HepG2 (cell line): ENCODE measurements at regions not wholly inside any gene's neighbourhood (a gene's known extent, or its start where the extent isn't known, plus 50 kb on each side); places are given as distances from the start of the nearest gene placed in this dataset.

ENCODE experiments used
- ATAC-seq: fragments of 200-7000 bp; cut with Tn5 transposase; 3 replicates; pipeline ENCODE4 v1.9.1; 2020; ENCODE audit warnings: mild to moderate bottlenecking, moderate library complexity
- BruUV-seq: library from RNA; stranded (reverse); fragments of 400-500 nt; replicated peaks from 2 replicates; lab custom pipeline; 2021; lab: Mats Ljungman, UMichigan
- CTCF ChIA-PET: fragments of 300-600 bp; formaldehyde crosslinking; extraction: SDS; loops from one replicate; lab custom pipeline; 2021; ENCODE audit warnings: low total read pairs, inconsistent platforms, low intra/inter-chr PET ratio; lab: Yijun Ruan, JAX
- POLR2A ChIA-PET: fragments of 350-600 bp; sonication (Branson Sonifier 250); formaldehyde crosslinking; loops from one replicate; lab custom pipeline; 2020; ENCODE audit warnings: antibody characterized with exemption, inconsistent platforms; lab: Yijun Ruan, JAX
- DNase-seq: peaks from one replicate; pipeline ENCODE4 v3.0.0-alpha.2; 2015; ENCODE audit warnings: low spot score
- FAIRE-seq: peaks from 3 replicates; lab custom pipeline; 2011; peaks lifted over from hg19 to GRCh38; lab: Jason Lieb, UNC
- H2AFZ ChIP-seq: one replicate; pipeline ENCODE4 v1.6.1; 2011; ENCODE audit warnings: low read length, inconsistent platforms
- H3K27ac ChIP-seq: fragments of 300-600 bp; 3 replicates; pipeline ENCODE4 v1.8.0; 2011; ENCODE audit warnings: mixed run types, mild to moderate bottlenecking, mixed read lengths, low read length, inconsistent platforms; ENCODE audit not compliant: insufficient read depth; ENCODE audit errors: extremely low read length
- H3K27me3 ChIP-seq, 2 experiments: fragments of 200-600 bp in 1 of 2; 2 replicates in 1 of 2; 3 replicates in 1 of 2; pipeline versions ENCODE4 v1.6.0 to v1.8.0; 2011; ENCODE audit warnings: low read length in 2 of 2, mild to moderate bottlenecking in 2 of 2, moderate library complexity in 2 of 2, inconsistent platforms in 1 of 2; ENCODE audit not compliant: insufficient read depth in 2 of 2, control insufficient read depth in 1 of 2
- H3K36me3 ChIP-seq, 2 experiments: fragments of 200-600 bp in 1 of 2; replicated peaks in 1 of 2; 2 replicates in 1 of 2; 3 replicates in 1 of 2; pipeline versions ENCODE4 v1.5.1 to v1.8.0; 2011; ENCODE audit warnings: low read length in 2 of 2, inconsistent platforms in 1 of 2; ENCODE audit not compliant: insufficient read depth in 2 of 2, control insufficient read depth in 1 of 2
- H3K4me1 ChIP-seq: 2 replicates; pipeline ENCODE4 v1.5.1; 2012; ENCODE audit warnings: low read length, inconsistent platforms; ENCODE audit not compliant: insufficient read depth
- H3K4me2 ChIP-seq: 2 replicates; pipeline ENCODE4 v1.6.0; 2011; ENCODE audit warnings: low read depth, low read length, inconsistent platforms
- H3K4me3 ChIP-seq, 3 experiments: fragments of 200-600 bp in 1 of 3; sonication (generic), shearing (Covaris generic) in 1 of 3; replicated peaks in 1 of 3; 2 replicates each; pipeline ENCODE4 v1.5.1; 2011 to 2016; ENCODE audit warnings: low read length in 3 of 3, inconsistent platforms in 2 of 3, low read depth in 2 of 3, mild to moderate bottlenecking in 2 of 3, control low read depth in 1 of 3, mixed read lengths in 1 of 3; ENCODE audit not compliant: insufficient read depth in 1 of 3
- H3K79me2 ChIP-seq: one replicate; pipeline ENCODE4 v1.6.1; 2011; ENCODE audit warnings: low read length, inconsistent platforms; ENCODE audit not compliant: insufficient read depth
- H3K9ac ChIP-seq: 2 replicates; pipeline ENCODE4 v1.6.0; 2011; ENCODE audit warnings: mild to moderate bottlenecking, low read depth, low read length, inconsistent platforms; ENCODE audit not compliant: insufficient read depth
- H3K9me3 ChIP-seq: 2 replicates; pipeline ENCODE4 v1.5.1; 2012; ENCODE audit warnings: mild to moderate bottlenecking, low read length
- H4K20me1 ChIP-seq: 2 replicates; pipeline ENCODE4 v1.6.0; 2011; ENCODE audit warnings: inconsistent platforms, mild to moderate bottlenecking, low read length, moderate library complexity; ENCODE audit not compliant: insufficient read depth
- ATAD3A ChIP-seq: sonication (generic); formaldehyde crosslinking; IDR thresholded peaks from 2 replicates; pipeline ENCODE4 v1.4.0; 2020; ENCODE audit warnings: missing genetic modification reagents
- CEBPZ ChIP-seq: IDR thresholded peaks from 2 replicates; pipeline ENCODE4 v1.6.1; 2012; ENCODE audit warnings: low read length, improper control_type of control experiment
- DR1 ChIP-seq: sonication (generic); formaldehyde crosslinking; IDR thresholded peaks from 2 replicates; pipeline ENCODE4 v1.8.0; 2021; ENCODE audit warnings: mild to moderate bottlenecking, missing genetic modification reagents, inconsistent platforms
- GATA4 ChIP-seq: sonication (generic); IDR thresholded peaks from 2 replicates; pipeline ENCODE4 v1.6.1; 2016; ENCODE audit warnings: antibody characterized with exemption, low read depth, borderline replicate concordance
- HNRNPLL ChIP-seq: fragments of 200-400 bp; formaldehyde crosslinking; IDR thresholded peaks from 2 replicates; pipeline ENCODE4 v1.6.1; 2017; ENCODE audit warnings: mild to moderate bottlenecking, low read depth, low read length; ENCODE audit not compliant: poor library complexity, severe bottlenecking
- KAT2B ChIP-seq: fragments of 150-350 bp; IDR thresholded peaks from 2 replicates; pipeline ENCODE4 v1.6.1; 2014; ENCODE audit warnings: low read depth, low read length, borderline replicate concordance
- KDM1A ChIP-seq: IDR thresholded peaks from 2 replicates; pipeline ENCODE4 v1.6.1; 2016; ENCODE audit warnings: missing compliant biosample characterization
- MAFK ChIP-seq, 2 experiments: IDR thresholded peaks in 1 of 2; conservative IDR thresholded peaks in 1 of 2; 2 replicates each; pipeline ENCODE4 v1.6.1; 2011; ENCODE audit warnings: improper control_type of control experiment in 2 of 2, low read length in 2 of 2
- MIER3 ChIP-seq: IDR thresholded peaks from 2 replicates; pipeline ENCODE4 v1.6.1; 2016; ENCODE audit warnings: missing compliant biosample characterization, borderline replicate concordance
- NFIB ChIP-seq: sonication (generic); formaldehyde crosslinking; IDR thresholded peaks from 2 replicates; pipeline ENCODE4 v1.9.0; 2021; ENCODE audit warnings: missing genetic modification reagents, mild to moderate bottlenecking, borderline replicate concordance
- NRL ChIP-seq: sonication (generic); formaldehyde crosslinking; IDR thresholded peaks from 2 replicates; pipeline ENCODE4 v1.5.0; 2020; ENCODE audit warnings: missing genetic modification reagents, mild to moderate bottlenecking, moderate library complexity, borderline replicate concordance
- STAT5B ChIP-seq: sonication (generic); formaldehyde crosslinking; IDR thresholded peaks from 2 replicates; pipeline ENCODE4 v1.4.0; 2020; ENCODE audit warnings: missing genetic modification reagents
- TAF1 ChIP-seq: sonication (generic); formaldehyde crosslinking; IDR thresholded peaks from 2 replicates; pipeline ENCODE4 v1.4.0; 2020; ENCODE audit warnings: missing genetic modification reagents
- TEF ChIP-seq: sonication (generic); formaldehyde crosslinking; IDR thresholded peaks from 2 replicates; pipeline ENCODE4 v1.5.0; 2020; ENCODE audit warnings: missing genetic modification reagents
- TP53 ChIP-seq: sonication (generic); formaldehyde crosslinking; conservative IDR thresholded peaks from 2 replicates; pipeline ENCODE4 v1.4.0; 2020; ENCODE audit warnings: missing genetic modification reagents
- ZFY ChIP-seq: sonication (generic); formaldehyde crosslinking; IDR thresholded peaks from 2 replicates; pipeline ENCODE4 v1.4.0; 2020; ENCODE audit warnings: missing genetic modification reagents
- ZNF225 ChIP-seq: sonication (generic); formaldehyde crosslinking; IDR thresholded peaks from 2 replicates; pipeline ENCODE4 v1.4.0; 2020; ENCODE audit warnings: mild to moderate bottlenecking, missing genetic modification reagents
- ZNF234 ChIP-seq: sonication (generic); formaldehyde crosslinking; conservative IDR thresholded peaks from 2 replicates; pipeline ENCODE4 v1.5.1; 2020; ENCODE audit warnings: mild to moderate bottlenecking, missing genetic modification reagents
- WGBS: methylation state at CpG from one replicate; pipeline ENCODE4 v1.1.6; 2017; ENCODE audit warnings: low lambda C conversion rate; 5-methylcytosine and 5-hydroxymethylcytosine counted together
- in situ Hi-C: cut with HindIII; loops from 2 replicates; pipeline ENCODE4 v1.10.0; 2017; ENCODE audit warnings: low pct_unique_long_range_greater_than_20kb; ENCODE audit not compliant: extremely low pct_ligation_motif_present
- intact Hi-C: fragments of 100-400 bp; cut with micrococcal nuclease; formaldehyde crosslinking; loops from one replicate; pipeline ENCODE4 v1.10.0; 2022; ENCODE audit not compliant: unreplicated experiment

GRCh38 chr4:145315811-145316225 lies 135.4 kb upstream of the OTUD4 start:
- no peak for DNase-seq
- POLR2A ChIA-PET, result no interaction called here
- Histone ChIP-seq H3K9ac (no peak overlapping the region), H3K36me3 (no peaks in the 10 kb centered on the region), H4K20me1 (no peaks in the 10 kb centered on the region), H3K27me3 (no peaks in the 10 kb centered on the region; a peak in 1 of 5 replicates), H3K4me2 (no peak overlapping the region), H3K9me3 (no peaks in the 10 kb centered on the region), H3K79me2 (no peaks in the 10 kb centered on the region)
- no peak for ATAC-seq
- CTCF ChIA-PET, result no interaction called here
- in situ Hi-C loops, result no loop called here
- TF ChIP-seq ZNF234 (no peak), TP53 (no peak), KAT2B (no peak), GATA4 (no peak), ZFY (CRISPR knock-in tag) (no peak), HNRNPLL (no peak), MAFK (conservative IDR thresholded peaks at IDR 0.05 in 1 of 2, IDR thresholded peaks at IDR 0.05 in 1 of 2; ENCODE audit: low read length in 2 of 2) (no peak), ATAD3A (CRISPR knock-in tag) (no peak)
- TF ChIP-seq, all 625 proteins: peak for 0
- Histone ChIP-seq H3K4me1 (no peaks in the 10 kb centered on the region), H2AFZ (no peak overlapping the region), H3K27ac (no peak overlapping the region), H3K4me3 (no peak overlapping the region)
- intact Hi-C loops, result no loop called here
- FAIRE-seq, result no peak
- no TSS peak for BruUV-seq

GRCh38 chr4:145308598-145308997 lies 128.2 kb upstream of the OTUD4 start:
- Histone ChIP-seq H3K36me3 (no peaks in the 10 kb centered on the region), H3K27ac (no peak overlapping the region), H3K9me3 (no peaks in the 10 kb centered on the region), H3K4me2 (no peak overlapping the region), H3K4me3 (no peak overlapping the region), H3K9ac (no peak overlapping the region), H3K27me3 (no peaks in the 10 kb centered on the region), H3K4me1 (no peaks in the 10 kb centered on the region), H2AFZ (no peak overlapping the region), H4K20me1 (no peaks in the 10 kb centered on the region), H3K79me2 (no peaks in the 10 kb centered on the region)
- no peak for ATAC-seq
- ChIA-PET CTCF (no interaction called here), POLR2A (no interaction called here)
- DNase-seq, result no peak
- no peak for FAIRE-seq
- in situ Hi-C loops, result no loop called here
- BruUV-seq, result no TSS peak
- WGBS, result 0% methylated on average over 3 of the region's 3 CpGs
- intact Hi-C loops, result no loop called here
- TF ChIP-seq ZNF225 (CRISPR knock-in tag), result no peak
- no peak for TF ChIP-seq STAT5B
- TF ChIP-seq TAF1 (CRISPR knock-in tag), result no peak
- TF ChIP-seq NFIB, result no peak
- TF ChIP-seq MIER3 (CRISPR knock-in tag), result no peak
- TF ChIP-seq ZNF234, result no peak
- no peak for TF ChIP-seq CEBPZ
- no peak for TF ChIP-seq TEF
- no peak for TF ChIP-seq KDM1A (CRISPR knock-in tag)
- TF ChIP-seq DR1, result no peak
- no peak for TF ChIP-seq NRL (CRISPR knock-in tag)
